ENCODE measurements at regions not wholly inside any gene's neighbourhood (a gene's known extent, or its start where the extent isn't known, plus 50 kb on each side); places are given as distances from the start of the nearest gene placed in this dataset.
"Not testable (repeated sequence)": the region's sequence is repeated elsewhere in the genome, so short reads cannot be mapped to it uniquely, and the experiment has no call there.

- DNase-seq = no peak
Measured at GRCh38 chr4:27678027-27678426, 817.4 kb downstream of the STIM2 start.

GRCh38 chr4:27684610-27685011 is 824.0 kb downstream of the STIM2 start:
- DNase-seq = peak; percentile 30

- DNase-seq = no peak
Measured at GRCh38 chr4:27685091-27685490, 824.5 kb downstream of the STIM2 start.

GRCh38 chr4:27685947-27686346 is 825.3 kb downstream of the STIM2 start:
- no peak for DNase-seq

GRCh38 chr4:27692158-27692557 is 831.5 kb downstream of the STIM2 start:
- peak; percentile 56 for DNase-seq

- no peak for DNase-seq
Measured at GRCh38 chr4:27692868-27693634, 832.4 kb downstream of the STIM2 start.

- not testable (repeated sequence) for DNase-seq
Measured at GRCh38 chr4:27696257-27696656, 835.6 kb downstream of the STIM2 start.

GRCh38 chr4:27701606-27702005 is 841.0 kb downstream of the STIM2 start:
- DNase-seq = no peak

- no peak for DNase-seq
Measured at GRCh38 chr4:27702730-27703431, 842.2 kb downstream of the STIM2 start.

GRCh38 chr4:27703771-27704170 is 843.1 kb downstream of the STIM2 start:
- no peak for DNase-seq

- DNase-seq = no peak
Measured at GRCh38 chr4:27711041-27711440, 850.4 kb downstream of the STIM2 start.

GRCh38 chr4:27714073-27714472 is 853.4 kb downstream of the STIM2 start:
- DNase-seq = no peak

GRCh38 chr4:27716693-27717430 is 856.2 kb downstream of the STIM2 start:
- DNase-seq = no peak

- peak; percentile 84 for DNase-seq
Measured at GRCh38 chr4:27717431-27717755, 856.8 kb downstream of the STIM2 start.

GRCh38 chr4:27720010-27720766 is 859.5 kb downstream of the STIM2 start:
- peak; percentile 49 for DNase-seq

- no peak for DNase-seq
Measured at GRCh38 chr4:27721193-27721592, 860.6 kb downstream of the STIM2 start.

GRCh38 chr4:27728892-27729291 is 868.3 kb downstream of the STIM2 start:
- DNase-seq = no peak

GRCh38 chr4:27742816-27743215 is 882.2 kb downstream of the STIM2 start:
- no peak for DNase-seq

- DNase-seq = no peak
Measured at GRCh38 chr4:27759611-27760575, 899.3 kb downstream of the STIM2 start.

- no peak for DNase-seq
Measured at GRCh38 chr4:27763830-27764525, 903.3 kb downstream of the STIM2 start.

- DNase-seq = no peak
Measured at GRCh38 chr4:27764526-27764837, 903.8 kb downstream of the STIM2 start.
